Epithelial cell of esophagus (primary cell): ENCODE measurements at regions not wholly inside any gene's neighbourhood (a gene's known extent, or its start where the extent isn't known, plus 50 kb on each side); places are given as distances from the start of the nearest gene placed in this dataset.

ENCODE experiments used
- DNase-seq: peaks from one replicate; pipeline ENCODE4 v3.0.0; 2010; ENCODE audit warnings: low read depth
- H3K4me3 ChIP-seq: 2 replicates; pipeline ENCODE4 v1.5.1; 2011; ENCODE audit warnings: mild to moderate bottlenecking, low read length, control low read depth
- TF ChIP-seq, protein P1 (sequence below): IDR thresholded peaks from 2 replicates; pipeline ENCODE4 v1.5.1; 2011; ENCODE audit warnings: low read depth, mild to moderate bottlenecking, low read length, control low read depth, inconsistent platforms; ENCODE audit not compliant: insufficient read depth; ENCODE audit errors: missing control alignments

DNA sequence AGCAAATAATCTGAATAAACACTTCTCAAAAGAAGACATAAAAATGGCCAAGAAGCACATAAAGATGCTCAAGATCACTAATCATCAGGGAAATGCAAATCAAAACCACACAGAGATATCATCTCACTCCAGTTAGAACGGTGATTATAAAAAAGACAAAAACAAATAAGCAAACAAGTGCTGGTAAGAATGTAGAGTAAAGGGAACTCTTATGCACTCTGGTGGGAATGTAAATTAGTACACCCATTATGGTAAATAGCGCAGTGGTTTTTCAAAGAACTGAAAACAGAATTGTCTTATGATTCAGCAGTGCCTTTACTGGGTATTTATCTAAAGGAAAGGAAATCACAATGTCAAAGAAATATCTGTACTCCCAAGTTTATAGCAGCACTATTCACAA lies 343.2 kb downstream of the HAPSTR1 start:
- TF ChIP-seq, protein P1, sequence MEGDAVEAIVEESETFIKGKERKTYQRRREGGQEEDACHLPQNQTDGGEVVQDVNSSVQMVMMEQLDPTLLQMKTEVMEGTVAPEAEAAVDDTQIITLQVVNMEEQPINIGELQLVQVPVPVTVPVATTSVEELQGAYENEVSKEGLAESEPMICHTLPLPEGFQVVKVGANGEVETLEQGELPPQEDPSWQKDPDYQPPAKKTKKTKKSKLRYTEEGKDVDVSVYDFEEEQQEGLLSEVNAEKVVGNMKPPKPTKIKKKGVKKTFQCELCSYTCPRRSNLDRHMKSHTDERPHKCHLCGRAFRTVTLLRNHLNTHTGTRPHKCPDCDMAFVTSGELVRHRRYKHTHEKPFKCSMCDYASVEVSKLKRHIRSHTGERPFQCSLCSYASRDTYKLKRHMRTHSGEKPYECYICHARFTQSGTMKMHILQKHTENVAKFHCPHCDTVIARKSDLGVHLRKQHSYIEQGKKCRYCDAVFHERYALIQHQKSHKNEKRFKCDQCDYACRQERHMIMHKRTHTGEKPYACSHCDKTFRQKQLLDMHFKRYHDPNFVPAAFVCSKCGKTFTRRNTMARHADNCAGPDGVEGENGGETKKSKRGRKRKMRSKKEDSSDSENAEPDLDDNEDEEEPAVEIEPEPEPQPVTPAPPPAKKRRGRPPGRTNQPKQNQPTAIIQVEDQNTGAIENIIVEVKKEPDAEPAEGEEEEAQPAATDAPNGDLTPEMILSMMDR, result no peak
- no peak for DNase-seq
- H3K4me3 ChIP-seq, result no peak overlapping the region

DNA sequence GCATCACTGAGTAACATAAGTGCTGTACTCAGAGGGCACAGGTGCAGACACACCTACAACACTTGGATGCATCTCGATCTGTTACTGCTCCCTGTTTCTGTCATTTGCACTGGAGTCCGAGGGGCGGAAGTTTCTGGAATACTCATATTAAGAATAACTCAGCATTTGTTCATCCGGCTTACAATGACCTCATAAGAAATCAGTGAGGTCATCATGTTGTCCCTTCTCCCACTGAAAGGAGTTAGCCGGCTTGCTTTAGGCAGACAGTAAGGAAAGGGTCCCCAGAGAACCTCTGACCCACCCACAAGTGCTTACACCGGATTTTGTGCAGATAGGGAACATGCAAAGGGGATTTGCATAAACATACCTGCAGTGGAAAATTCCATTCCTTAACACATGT lies 344.7 kb downstream of the HAPSTR1 start:
- TF ChIP-seq, protein P1, result no peak
- no peak overlapping the region for H3K4me3 ChIP-seq

DNA sequence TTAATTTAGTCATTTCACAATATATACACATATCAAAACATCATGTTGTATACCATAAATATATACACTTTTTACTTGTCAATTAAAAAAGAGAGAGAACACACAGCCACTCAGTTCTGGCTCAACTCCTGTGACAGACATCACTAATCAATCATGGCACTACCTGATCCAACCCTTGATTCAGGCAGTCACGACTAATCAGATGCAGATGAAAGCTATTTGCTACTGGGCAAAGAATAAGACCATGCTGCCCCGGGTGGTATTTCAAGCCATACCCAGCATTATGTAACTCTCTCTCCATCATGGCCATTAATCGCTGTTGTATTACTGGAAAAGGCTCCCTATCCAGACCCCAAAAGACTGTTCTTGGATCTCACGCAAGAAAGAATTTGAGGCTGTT lies 345.7 kb downstream of the HAPSTR1 start:
- TF ChIP-seq, protein P1, result no peak
- H3K4me3 ChIP-seq, result no peak overlapping the region
- DNase-seq, result no peak

More for the DNA sequence above, 344.7 kb downstream of the HAPSTR1 start:
- no peak for DNase-seq

DNA sequence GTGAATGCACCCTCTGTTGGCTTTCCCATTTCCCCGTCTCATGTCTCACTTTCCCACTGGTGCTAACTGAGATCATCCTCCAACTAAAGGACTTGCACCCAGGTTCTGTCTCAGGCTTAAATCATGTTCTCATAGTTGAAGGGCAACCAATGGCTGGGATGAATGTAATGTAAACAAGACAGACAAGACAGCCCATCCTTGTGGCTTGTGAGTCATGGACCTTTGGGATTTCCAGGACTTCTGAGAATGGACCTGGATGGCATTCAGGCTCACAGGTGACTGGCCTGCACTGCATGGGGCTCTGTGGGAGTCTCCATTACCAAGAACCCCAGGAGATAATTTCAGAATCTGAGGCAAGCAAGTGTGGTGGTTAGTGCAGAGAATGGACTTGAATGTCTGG lies 347.5 kb downstream of the HAPSTR1 start:
- TF ChIP-seq, protein P1, result no peak

DNA sequence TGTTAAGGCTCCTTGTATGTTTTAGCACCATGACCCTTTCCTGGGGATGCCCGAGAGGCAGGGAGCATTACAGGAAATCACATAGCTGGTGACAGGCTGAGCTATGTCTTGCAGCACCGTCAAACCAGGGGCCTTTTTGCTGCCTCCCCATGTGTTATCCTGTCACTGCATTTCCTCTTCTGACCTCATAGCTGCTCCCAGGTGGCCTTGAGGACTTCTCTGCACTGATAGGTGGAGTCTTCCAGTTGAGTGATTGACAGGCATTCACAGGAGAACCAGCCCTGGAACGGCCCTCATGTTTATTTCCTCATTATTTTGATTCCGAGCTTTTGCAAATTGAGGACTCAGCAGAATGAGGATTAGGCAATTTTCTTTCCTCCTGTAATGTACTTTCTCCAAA lies 349.6 kb downstream of the HAPSTR1 start:
- no peak overlapping the region for H3K4me3 ChIP-seq
- no peak for DNase-seq
- TF ChIP-seq, protein P1, result no peak

More for the DNA sequence above, 347.5 kb downstream of the HAPSTR1 start:
- no peak overlapping the region for H3K4me3 ChIP-seq
- no peak for DNase-seq

DNA sequence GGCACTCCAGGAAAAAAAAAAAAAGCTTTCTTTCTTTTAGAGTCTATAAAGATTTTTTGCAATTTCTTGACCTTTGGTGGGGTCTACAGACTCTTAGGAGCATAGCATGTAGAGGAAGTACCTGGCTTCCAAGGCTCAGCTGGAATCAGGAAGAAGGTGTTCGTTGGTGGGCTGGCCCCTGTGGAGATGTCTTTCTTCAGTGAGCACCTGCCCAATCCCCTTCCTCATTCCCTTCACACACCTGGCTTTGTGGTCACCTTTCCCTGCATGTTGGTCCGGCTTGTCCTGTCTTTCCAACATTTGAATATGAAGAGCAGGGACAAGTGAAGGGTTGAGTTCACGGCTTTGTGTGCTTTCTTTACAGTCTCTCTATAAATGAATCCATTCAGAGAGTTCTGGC lies 352.4 kb downstream of the HAPSTR1 start:
- no peak overlapping the region for H3K4me3 ChIP-seq
- TF ChIP-seq, protein P1, result no peak
- no peak for DNase-seq

DNA sequence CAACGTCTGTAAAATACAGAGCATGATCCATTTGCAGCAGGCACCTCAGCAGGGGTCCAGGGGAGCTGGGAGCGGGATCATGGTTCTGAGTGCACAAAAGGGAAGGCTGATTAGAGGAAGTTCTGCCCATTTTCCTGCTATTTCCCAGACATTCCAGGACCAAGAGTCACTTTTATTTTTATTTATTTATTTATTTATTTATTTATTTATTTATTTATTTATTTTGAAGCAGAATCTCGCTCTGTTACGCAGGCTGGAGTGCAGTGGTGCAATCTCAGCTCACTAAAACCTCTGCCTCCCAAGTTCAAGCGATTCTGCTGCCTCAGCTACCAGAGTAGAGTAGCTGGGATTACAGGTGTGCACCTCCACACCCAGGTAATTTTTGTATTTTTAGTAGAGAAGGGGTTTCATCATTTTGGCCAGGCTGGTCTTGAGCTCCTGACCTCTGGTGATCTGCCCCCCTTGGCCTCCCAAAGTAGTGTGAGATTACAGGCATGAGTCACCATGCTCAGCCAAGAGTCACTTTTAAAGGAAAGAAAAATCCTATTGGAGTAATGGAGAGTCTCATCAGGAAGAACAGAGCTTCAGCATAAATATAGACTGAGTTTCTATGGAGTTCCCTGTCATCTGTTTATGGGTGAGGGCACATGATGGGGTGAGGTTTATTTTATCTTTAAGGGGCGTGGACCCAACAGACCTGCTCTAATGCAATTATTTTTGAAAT lies 355.2 kb downstream of the HAPSTR1 start:
- no peak for DNase-seq
- H3K4me3 ChIP-seq, result no peak overlapping the region
- TF ChIP-seq, protein P1, result no peak
